Suprapubic skin (tissue), 3 donors: ENCODE measurements at regions not wholly inside any gene's neighbourhood (a gene's known extent, or its start where the extent isn't known, plus 50 kb on each side); places are given as distances from the start of the nearest gene placed in this dataset.

Source experiments
- CTCF ChIP-seq, 2 donors: fragments of 200-600 bp in 1 of 2; fragments of 450-650 bp in 1 of 2; sonication (generic) in 1 of 2; IDR thresholded peaks; one replicate each; pipeline ENCODE4 v1.5.1; 2016 to 2019; ENCODE audit warnings: antibody characterized with exemption in 2 of 2, mild to moderate bottlenecking in 1 of 2, moderate library complexity in 1 of 2
- POLR2A ChIP-seq, 2 donors: fragments of 450-650 bp; IDR thresholded peaks; one replicate each; pipeline ENCODE4 v1.6.1; 2017; ENCODE audit warnings: antibody characterized with exemption in 2 of 2, mild to moderate bottlenecking in 2 of 2, moderate library complexity in 2 of 2

GRCh38 chr6:66396145-66396544 lies 689.1 kb upstream of the EYS start:
- no peak for TF ChIP-seq POLR2A (IDR thresholded peaks at IDR 0.05)
- no peak for TF ChIP-seq CTCF (IDR thresholded peaks at IDR 0.05)
